Epithelial cell of esophagus (primary cell): ENCODE measurements at regions not wholly inside any gene's neighbourhood (a gene's known extent, or its start where the extent isn't known, plus 50 kb on each side); places are given as distances from the start of the nearest gene placed in this dataset.

Experiments used
- DNase-seq: peaks from one replicate; pipeline ENCODE4 v3.0.0; 2010; ENCODE audit warnings: low read depth
- H3K4me3 ChIP-seq: 2 replicates; pipeline ENCODE4 v1.5.1; 2011; ENCODE audit warnings: mild to moderate bottlenecking, low read length, control low read depth
- CTCF ChIP-seq: IDR thresholded peaks from 2 replicates; pipeline ENCODE4 v1.5.1; 2011; ENCODE audit warnings: low read depth, mild to moderate bottlenecking, low read length, control low read depth, inconsistent platforms; ENCODE audit not compliant: insufficient read depth; ENCODE audit errors: missing control alignments

GRCh38 chr11:19307498-19307897, 66.8 kb upstream of the E2F8 start:
- H3K4me3 ChIP-seq, result no peak overlapping the region
- no peak for TF ChIP-seq CTCF
- no peak for DNase-seq

- DNase-seq, result no peak
These were observed 65.6 kb upstream of the E2F8 start for GRCh38 chr11:19306179-19306944.

GRCh38 chr11:19301361-19301760, 60.6 kb upstream of the E2F8 start:
- no peak overlapping the region for H3K4me3 ChIP-seq
- no peak for TF ChIP-seq CTCF
- DNase-seq, result no peak

More at GRCh38 chr11:19306179-19306944, 65.6 kb upstream of the E2F8 start:
- no peak for TF ChIP-seq CTCF
- no peak overlapping the region for H3K4me3 ChIP-seq

GRCh38 chr11:19294444-19294843, 53.7 kb upstream of the E2F8 start:
- no peak for DNase-seq
- no peak overlapping the region for H3K4me3 ChIP-seq
- no peak for TF ChIP-seq CTCF

GRCh38 chr11:19291064-19291463, 50.3 kb upstream of the E2F8 start:
- H3K4me3 ChIP-seq, result no peak overlapping the region
- no peak for TF ChIP-seq CTCF
- DNase-seq, result no peak
